ENCODE measurements at regions not wholly inside any gene's neighbourhood (a gene's known extent, or its start where the extent isn't known, plus 50 kb on each side); places are given as distances from the start of the nearest gene placed in this dataset.
A peak's percentile ranks its signal among the peaks of the same experiment; 100 is the strongest.

- no peak for DNase-seq
- in situ Hi-C loops (cut with MboI; ENCODE audit: low pct_unique_long_range_greater_than_20kb, low sequenced_read_pairs): no loop called here
Measured at GRCh38 chr9:81532251-81532650, 157.1 kb downstream of the TLE1 start.

DNA sequence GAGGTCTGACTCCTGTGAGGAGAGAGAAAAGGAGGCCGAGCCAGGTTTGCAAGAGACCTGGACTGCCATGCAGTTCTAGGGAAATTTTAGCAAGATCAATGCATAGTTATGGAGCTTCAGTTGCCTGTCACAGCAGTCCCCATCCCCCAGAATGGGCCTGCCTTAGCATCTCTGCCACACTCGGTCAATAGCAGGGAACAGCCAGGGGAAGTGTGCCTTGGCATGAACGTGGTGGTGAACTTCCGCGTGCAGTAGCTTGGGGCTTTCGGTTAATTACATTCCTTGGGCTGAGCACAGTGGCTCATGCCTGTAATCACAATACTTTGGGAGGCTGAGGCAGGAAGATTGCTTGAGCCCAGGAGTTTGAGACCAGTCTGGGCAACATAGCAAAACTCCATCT lies 157.8 kb downstream of the TLE1 start:
- in situ Hi-C loops (cut with MboI; ENCODE audit: low pct_unique_long_range_greater_than_20kb, low sequenced_read_pairs): no loop called here
- DNase-seq: no peak

DNA sequence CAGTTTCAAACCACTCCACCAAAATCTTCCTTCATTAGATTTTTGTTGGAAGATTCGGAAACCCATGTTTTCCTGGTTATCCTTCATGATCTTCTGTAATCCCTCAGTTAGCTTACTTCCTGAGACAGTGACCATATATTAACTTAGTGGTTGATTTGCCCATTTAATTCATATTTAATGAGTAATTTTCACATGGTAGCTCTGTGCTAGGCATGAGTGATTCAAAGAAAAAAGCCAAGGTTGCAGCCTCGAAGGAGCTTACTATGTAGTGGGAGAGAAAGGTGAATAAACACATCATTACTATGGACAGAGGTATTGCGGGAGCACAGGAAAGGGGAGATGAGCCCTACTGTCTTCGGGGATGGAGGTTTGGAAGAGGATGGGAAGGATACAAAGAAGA lies 158.5 kb downstream of the TLE1 start:
- no peak for DNase-seq
- in situ Hi-C loops (cut with MboI; ENCODE audit: low pct_unique_long_range_greater_than_20kb, low sequenced_read_pairs): no loop called here

- DNase-seq: no peak
- in situ Hi-C loops (cut with MboI; ENCODE audit: low pct_unique_long_range_greater_than_20kb, low sequenced_read_pairs): no loop called here
Measured at GRCh38 chr9:81530310-81530810, 159.0 kb downstream of the TLE1 start.

DNA sequence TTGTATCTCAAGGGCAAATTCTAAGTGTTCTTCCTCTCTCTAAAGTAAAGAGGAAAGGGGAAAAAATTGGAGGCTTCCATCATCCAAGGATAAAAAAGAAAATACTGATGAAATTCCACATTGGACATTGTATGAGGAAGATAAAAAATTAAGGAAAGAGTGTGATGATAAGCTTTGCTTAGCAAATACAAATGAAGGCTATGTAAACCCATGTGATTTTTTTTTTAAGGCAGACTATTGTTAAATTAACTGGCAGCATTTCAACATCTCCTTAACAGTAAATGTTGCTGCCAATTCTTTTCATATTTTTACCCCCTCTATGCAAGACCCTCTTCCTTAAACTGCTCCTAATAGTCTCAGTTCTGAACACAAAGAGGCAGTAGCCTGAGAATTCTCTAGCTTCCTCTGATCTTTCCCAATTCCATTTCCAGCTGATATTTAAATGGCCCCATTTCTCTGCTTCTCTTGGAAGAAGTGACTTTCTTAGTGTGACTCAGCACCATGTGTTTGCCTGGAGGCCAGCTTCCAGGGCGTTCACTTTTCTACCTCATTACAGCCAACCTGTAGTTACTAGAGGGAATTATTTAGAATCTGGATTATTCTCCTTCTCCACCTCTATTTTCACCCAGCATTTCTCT lies 159.7 kb downstream of the TLE1 start:
- in situ Hi-C loops (cut with MboI; ENCODE audit: low pct_unique_long_range_greater_than_20kb, low sequenced_read_pairs): no loop called here
- DNase-seq: no peak

GRCh38 chr9:81526587-81526986 lies 162.8 kb downstream of the TLE1 start:
- no peak for DNase-seq

DNA sequence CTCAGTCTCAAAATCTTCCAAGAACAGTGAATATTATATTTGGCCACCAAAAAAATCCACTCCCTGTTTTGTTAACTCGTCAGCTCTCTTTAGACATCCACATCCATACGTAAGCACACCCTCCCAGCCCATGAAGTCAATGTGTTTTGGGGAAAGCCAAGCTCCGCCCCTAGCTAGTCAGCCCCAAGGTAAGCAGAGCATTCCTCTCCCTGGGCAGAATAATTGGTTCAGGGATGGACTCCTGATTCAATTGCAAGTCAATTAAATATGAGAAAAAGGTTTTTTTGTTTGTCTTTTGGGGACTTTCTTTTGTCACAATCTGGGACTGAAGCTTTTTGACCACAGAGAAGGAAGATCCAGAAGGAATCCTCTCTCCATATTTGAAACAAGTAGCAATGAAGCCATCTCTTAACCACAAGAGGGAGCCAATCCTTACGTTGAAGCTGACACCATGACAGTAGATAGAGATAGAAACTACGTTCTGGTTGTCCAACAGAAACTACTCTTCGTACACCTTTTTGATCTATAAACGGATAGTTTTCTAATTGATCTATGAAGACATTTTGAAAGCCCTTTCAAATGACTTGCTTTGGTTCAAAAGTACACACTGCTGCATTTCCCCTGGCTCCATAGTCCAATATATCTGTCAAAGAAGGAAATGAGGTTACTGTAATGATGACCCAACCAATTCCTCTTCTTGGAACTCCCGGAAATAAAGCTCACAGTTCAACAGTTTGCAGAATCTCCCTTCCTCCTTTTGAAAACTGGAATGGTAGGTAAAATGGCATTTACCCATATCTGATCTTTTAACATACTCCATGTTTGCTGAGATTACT lies 166.4 kb downstream of the TLE1 start:
- DNase-seq: peak; percentile 24
- in situ Hi-C loops (cut with MboI; ENCODE audit: low pct_unique_long_range_greater_than_20kb, low sequenced_read_pairs): no loop called here

More at GRCh38 chr9:81526587-81526986, 162.8 kb downstream of the TLE1 start:
- in situ Hi-C loops (cut with MboI; ENCODE audit: low pct_unique_long_range_greater_than_20kb, low sequenced_read_pairs): no loop called here

DNA sequence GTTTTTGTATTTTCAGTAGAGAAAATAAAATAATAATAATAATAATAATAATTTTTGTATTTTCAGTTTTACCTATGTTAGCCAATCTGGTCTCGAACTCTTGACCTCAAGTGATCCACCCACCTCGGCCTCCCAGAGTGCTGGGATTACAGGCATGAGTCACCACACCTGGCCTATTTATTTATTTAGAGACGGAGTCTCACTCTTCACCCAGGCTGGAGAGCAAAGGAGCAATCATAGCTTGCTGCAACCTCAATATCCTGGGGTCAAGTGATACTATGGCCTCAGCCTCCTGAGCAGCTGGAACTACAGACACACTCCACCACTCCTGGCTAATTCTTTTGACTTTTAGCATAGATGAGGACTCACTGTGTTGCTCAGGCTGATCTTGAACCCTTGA lies 167.5 kb downstream of the TLE1 start:
- in situ Hi-C loops (cut with MboI; ENCODE audit: low pct_unique_long_range_greater_than_20kb, low sequenced_read_pairs): no loop called here
- DNase-seq: no peak

- no peak for DNase-seq
- in situ Hi-C loops (cut with MboI; ENCODE audit: low pct_unique_long_range_greater_than_20kb, low sequenced_read_pairs): no loop called here
Measured at GRCh38 chr9:81519816-81520495, 169.4 kb downstream of the TLE1 start.

GRCh38 chr9:81517954-81518353 lies 171.4 kb downstream of the TLE1 start:
- in situ Hi-C loops (cut with MboI; ENCODE audit: low pct_unique_long_range_greater_than_20kb, low sequenced_read_pairs): no loop called here
- no peak for DNase-seq

DNA sequence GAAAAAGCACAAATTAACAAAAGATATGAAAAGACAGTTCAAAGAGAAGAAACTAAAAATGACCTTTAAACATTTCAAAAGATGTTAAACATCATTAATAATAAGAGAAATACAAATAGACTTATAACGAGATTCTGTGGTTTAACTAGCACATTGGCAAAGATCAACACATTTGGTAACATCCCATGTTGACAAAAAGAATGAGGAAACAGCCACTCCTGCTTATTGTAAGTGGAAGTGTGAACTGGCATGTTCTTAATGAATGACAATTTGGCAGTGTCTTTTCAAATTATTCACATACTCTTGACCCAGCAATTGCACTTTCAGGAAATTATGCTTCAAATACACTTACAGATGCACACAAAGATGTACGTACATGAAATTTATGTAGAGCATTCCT lies 176.3 kb downstream of the TLE1 start:
- no peak for DNase-seq
- in situ Hi-C loops (cut with MboI; ENCODE audit: low pct_unique_long_range_greater_than_20kb, low sequenced_read_pairs): no loop called here

DNA sequence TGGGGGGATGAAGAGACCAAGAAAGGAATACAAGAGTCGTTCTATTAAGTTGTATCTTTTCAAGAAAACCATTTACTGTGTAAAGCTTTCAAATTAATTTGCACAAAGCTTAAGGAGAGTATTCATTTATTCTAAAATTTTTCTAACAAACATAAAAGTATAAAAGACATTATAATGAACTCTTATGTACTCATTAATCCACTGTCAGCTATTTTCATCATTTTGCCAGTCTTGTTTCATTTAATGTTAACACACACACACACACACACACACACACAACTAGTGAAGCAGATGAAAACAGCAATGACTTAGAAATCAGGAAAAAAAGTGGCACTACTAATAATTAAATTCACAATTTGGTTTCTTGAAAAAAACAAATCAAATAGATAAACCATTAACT lies 176.7 kb downstream of the TLE1 start:
- DNase-seq: no peak
- in situ Hi-C loops (cut with MboI; ENCODE audit: low pct_unique_long_range_greater_than_20kb, low sequenced_read_pairs): no loop called here

DNA sequence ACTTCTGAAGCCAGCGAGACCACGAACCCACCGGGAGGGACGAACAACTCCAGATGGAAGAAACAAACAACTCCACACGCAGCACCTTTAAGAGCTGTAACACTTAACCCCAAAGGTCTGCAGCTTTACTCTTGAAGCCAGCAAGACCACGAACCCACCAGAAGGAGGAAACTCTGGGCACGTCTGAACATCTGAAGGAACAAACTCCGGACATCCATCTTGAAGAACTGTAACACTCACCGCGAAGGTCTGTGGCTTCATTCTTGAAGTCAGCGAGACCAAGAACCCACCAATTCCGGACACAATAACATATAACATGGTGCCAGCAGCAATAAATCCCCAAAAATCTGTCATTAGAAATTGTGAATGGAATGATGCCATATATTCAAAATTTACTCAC lies 180.9 kb downstream of the TLE1 start:
- DNase-seq: no peak
- in situ Hi-C loops (cut with MboI; ENCODE audit: low pct_unique_long_range_greater_than_20kb, low sequenced_read_pairs): no loop called here

DNA sequence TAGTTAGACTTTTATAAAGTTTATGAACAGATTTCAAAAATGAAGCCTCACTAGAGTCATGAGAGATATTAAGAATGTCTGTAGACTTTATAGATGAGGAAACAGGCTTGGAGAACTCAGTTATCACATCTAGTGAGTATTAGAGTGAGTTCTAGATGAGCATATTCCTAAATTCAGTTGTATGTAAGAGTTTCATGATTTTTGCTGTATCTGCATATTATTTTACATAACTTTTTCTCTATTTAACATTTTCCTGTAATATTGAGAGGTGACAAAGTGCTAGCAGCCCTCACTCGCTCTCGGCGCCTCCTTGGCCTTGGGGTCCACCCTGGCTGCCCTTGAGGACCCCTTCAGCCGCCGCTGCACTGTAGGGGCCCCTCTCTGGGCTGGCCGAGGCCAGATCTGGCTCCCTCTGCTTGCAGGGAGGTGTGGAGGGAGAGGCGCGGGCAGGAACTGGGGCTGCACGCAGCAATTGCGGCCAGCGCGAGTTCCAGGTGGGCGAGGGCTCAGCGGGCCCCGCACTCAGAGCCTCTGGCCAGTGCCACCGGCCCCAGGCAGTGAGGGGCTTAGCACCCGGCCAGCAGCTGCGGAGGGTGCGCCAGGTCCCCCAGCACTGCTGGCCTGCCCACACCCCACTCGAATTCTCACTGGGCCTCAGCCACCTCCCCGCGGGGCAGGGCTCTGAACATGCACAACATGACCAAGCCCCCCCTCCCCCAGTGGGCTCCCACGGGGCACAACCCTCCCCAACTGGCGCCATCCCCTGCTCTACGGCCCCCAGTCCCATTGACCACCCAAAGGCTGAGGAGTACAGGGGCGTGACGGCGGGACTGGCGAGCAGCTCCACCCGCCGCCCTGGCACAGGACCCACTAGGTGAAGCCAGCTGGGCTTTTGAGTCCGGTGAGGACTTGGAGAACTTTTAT lies 182.1 kb downstream of the TLE1 start:
- DNase-seq: no peak
- in situ Hi-C loops (cut with MboI; ENCODE audit: low pct_unique_long_range_greater_than_20kb, low sequenced_read_pairs): no loop called here

DNA sequence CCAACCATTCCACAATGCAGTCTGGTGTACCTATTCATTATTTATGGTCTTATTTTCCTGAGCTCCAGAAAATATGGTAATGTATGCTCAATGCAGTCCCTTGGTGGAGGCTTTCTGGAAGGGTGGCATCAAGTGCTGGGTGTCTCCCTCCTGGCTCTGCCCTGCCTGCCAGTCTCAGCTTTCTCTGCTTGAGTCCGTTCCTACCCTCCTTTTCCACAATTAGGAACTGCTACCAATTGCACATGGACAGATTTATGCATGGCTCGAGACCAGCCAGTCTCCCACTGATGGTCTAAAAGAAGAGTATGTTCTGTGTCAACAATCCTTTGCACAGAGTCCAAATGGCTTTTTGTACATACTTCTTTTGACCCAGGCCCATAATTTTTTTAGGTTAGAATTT lies 189.8 kb downstream of the TLE1 start:
- no peak for DNase-seq
- in situ Hi-C loops (cut with MboI; ENCODE audit: low pct_unique_long_range_greater_than_20kb, low sequenced_read_pairs): no loop called here

- DNase-seq: no peak
- in situ Hi-C loops (cut with MboI; ENCODE audit: low pct_unique_long_range_greater_than_20kb, low sequenced_read_pairs): no loop called here
Measured at GRCh38 chr9:81499021-81499454, 190.3 kb downstream of the TLE1 start.

GRCh38 chr9:81498576-81498975 lies 190.8 kb downstream of the TLE1 start:
- in situ Hi-C loops (cut with MboI; ENCODE audit: low pct_unique_long_range_greater_than_20kb, low sequenced_read_pairs): no loop called here

GRCh38 chr9:81497091-81497490 lies 192.3 kb downstream of the TLE1 start:
- no peak for DNase-seq

More at GRCh38 chr9:81498576-81498975, 190.8 kb downstream of the TLE1 start:
- no peak for DNase-seq

More at GRCh38 chr9:81497091-81497490, 192.3 kb downstream of the TLE1 start:
- in situ Hi-C loops (cut with MboI; ENCODE audit: low pct_unique_long_range_greater_than_20kb, low sequenced_read_pairs): no loop called here
